NCI-H82 treated with DMSO at 0.1 percent for 48 hours (cell line): ENCODE measurements at regions not wholly inside any gene's neighbourhood (a gene's known extent, or its start where the extent isn't known, plus 50 kb on each side); places are given as distances from the start of the nearest gene placed in this dataset.
A peak's percentile ranks its signal among the peaks of the same experiment; 100 is the strongest.

ENCODE experiments used
- DNase-seq: peaks from one replicate; lab custom pipeline; 2025; ENCODE audit not compliant: unreplicated experiment; lab: John Stamatoyannopoulos, UW

GRCh38 chr3:194768586-194768985, 82.9 kb downstream of the FAM43A start:
- DNase-seq: no peak

GRCh38 chr3:194769020-194769643, 83.4 kb downstream of the FAM43A start:
- DNase-seq: peak; percentile 99

- no peak for DNase-seq
These were observed 86.7 kb downstream of the FAM43A start for GRCh38 chr3:194772241-194773000.

GRCh38 chr3:194773216-194773615, 87.5 kb downstream of the FAM43A start:
- no peak for DNase-seq

GRCh38 chr3:194773771-194774455, 88.2 kb downstream of the FAM43A start:
- DNase-seq: no peak

- DNase-seq: no peak
These were observed 89.6 kb downstream of the FAM43A start for GRCh38 chr3:194775266-194775665.

- no peak for DNase-seq
These were observed 90.0 kb downstream of the FAM43A start for GRCh38 chr3:194775731-194776130.

GRCh38 chr3:194777729-194778128, 92.0 kb downstream of the FAM43A start:
- DNase-seq: no peak

GRCh38 chr3:194779729-194780224, 94.1 kb downstream of the FAM43A start:
- no peak for DNase-seq

- DNase-seq: no peak
These were observed 95.0 kb downstream of the FAM43A start for GRCh38 chr3:194780706-194781105.

GRCh38 chr3:194781617-194782016, 95.9 kb downstream of the FAM43A start:
- DNase-seq: no peak

- DNase-seq: no peak
These were observed 97.2 kb downstream of the FAM43A start for GRCh38 chr3:194782698-194783404.

GRCh38 chr3:194784361-194784760, 98.7 kb downstream of the FAM43A start:
- no peak for DNase-seq

- no peak for DNase-seq
These were observed 99.6 kb downstream of the FAM43A start for GRCh38 chr3:194785315-194785714.

GRCh38 chr3:194787072-194787471, 101.4 kb downstream of the FAM43A start:
- no peak for DNase-seq

- no peak for DNase-seq
These were observed 102.0 kb downstream of the FAM43A start for GRCh38 chr3:194787650-194788049.

GRCh38 chr3:194792368-194792767, 106.7 kb downstream of the FAM43A start:
- DNase-seq: no peak

- DNase-seq: no peak
These were observed 112.0 kb downstream of the FAM43A start for GRCh38 chr3:194797555-194798250.

- no peak for DNase-seq
These were observed 112.8 kb downstream of the FAM43A start for GRCh38 chr3:194798486-194798885.

GRCh38 chr3:194800002-194800401, 114.3 kb downstream of the FAM43A start:
- DNase-seq: no peak
